ENCODE measurements at regions not wholly inside any gene's neighbourhood (a gene's known extent, or its start where the extent isn't known, plus 50 kb on each side); places are given as distances from the start of the nearest gene placed in this dataset.

DNA sequence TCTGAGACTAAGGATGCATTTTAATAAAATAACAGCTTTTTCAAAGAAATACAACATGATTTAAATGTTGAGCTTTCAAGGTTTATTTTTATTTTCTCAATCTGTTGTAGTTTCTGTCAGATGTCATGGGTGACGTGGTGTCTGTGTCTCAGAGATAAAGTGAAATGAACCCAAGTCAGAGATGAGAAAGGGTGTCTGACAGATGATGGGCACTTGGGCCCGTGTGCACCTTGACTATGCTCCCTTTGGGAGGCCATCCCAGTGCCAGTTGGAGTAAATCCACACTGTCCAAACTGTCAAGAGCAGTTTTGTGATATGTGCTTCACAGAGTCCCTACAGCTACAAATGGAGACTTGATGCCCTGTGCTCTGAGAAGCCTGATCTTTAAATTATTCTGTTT lies 536.9 kb upstream of the FAM174A start:
- no peak for DNase-seq (ENCODE audit: low spot score)
- TF ChIP-seq, protein P1, sequence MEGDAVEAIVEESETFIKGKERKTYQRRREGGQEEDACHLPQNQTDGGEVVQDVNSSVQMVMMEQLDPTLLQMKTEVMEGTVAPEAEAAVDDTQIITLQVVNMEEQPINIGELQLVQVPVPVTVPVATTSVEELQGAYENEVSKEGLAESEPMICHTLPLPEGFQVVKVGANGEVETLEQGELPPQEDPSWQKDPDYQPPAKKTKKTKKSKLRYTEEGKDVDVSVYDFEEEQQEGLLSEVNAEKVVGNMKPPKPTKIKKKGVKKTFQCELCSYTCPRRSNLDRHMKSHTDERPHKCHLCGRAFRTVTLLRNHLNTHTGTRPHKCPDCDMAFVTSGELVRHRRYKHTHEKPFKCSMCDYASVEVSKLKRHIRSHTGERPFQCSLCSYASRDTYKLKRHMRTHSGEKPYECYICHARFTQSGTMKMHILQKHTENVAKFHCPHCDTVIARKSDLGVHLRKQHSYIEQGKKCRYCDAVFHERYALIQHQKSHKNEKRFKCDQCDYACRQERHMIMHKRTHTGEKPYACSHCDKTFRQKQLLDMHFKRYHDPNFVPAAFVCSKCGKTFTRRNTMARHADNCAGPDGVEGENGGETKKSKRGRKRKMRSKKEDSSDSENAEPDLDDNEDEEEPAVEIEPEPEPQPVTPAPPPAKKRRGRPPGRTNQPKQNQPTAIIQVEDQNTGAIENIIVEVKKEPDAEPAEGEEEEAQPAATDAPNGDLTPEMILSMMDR (IDR thresholded peaks at IDR 0.05; ENCODE audit: borderline replicate concordance, control extremely low read depth, extremely low read depth, insufficient read depth, missing control alignments): no peak
- in situ Hi-C loops (cut with MboI; ENCODE audit: low sequenced_read_pairs, unreplicated experiment): no loop called here

DNA sequence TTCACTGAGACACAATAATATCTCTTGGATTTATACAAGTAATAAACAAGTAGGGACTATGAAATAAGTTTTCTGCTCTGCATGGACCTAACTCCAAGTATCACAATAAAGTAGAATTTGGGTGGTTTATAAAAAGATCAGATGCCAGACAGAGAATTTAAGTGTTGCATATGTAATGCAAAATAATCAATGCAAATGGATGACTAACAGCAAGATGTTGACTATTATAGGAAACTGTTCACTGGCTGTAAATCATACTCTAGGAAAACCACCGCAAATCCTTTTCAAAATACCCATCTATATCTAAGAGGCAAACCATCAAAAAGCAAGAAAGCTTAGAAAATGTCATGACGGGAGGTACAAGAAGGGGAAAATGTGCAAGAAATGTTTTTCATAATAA lies 539.8 kb upstream of the FAM174A start:
- no peak for DNase-seq (ENCODE audit: low spot score)
- TF ChIP-seq, protein P1 (IDR thresholded peaks at IDR 0.05; ENCODE audit: borderline replicate concordance, control extremely low read depth, extremely low read depth, insufficient read depth, missing control alignments): no peak
- in situ Hi-C loops (cut with MboI; ENCODE audit: low sequenced_read_pairs, unreplicated experiment): no loop called here

DNA sequence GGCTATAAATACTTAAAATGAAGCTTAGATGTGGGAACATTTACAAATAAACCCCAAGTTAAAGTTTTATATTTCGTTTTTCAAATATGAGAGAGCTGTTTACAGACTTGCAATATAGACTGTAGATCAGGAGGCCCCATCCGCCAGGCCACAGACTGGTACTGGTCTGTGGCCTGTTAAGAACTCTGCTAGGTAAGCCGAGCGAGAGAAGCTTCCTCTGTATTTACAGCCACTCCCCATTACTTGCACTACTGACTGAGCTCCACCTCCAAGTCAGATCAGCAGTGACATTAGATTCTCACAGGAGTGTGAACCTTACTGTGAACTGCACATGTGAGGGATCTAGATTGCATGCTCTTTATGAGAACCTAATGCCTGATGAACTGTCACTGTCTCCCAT lies 561.4 kb upstream of the FAM174A start:
- in situ Hi-C loops (cut with MboI; ENCODE audit: low sequenced_read_pairs, unreplicated experiment): no loop called here
- TF ChIP-seq, protein P1 (IDR thresholded peaks at IDR 0.05; ENCODE audit: borderline replicate concordance, control extremely low read depth, extremely low read depth, insufficient read depth, missing control alignments): no peak
- DNase-seq (ENCODE audit: low spot score): no peak

DNA sequence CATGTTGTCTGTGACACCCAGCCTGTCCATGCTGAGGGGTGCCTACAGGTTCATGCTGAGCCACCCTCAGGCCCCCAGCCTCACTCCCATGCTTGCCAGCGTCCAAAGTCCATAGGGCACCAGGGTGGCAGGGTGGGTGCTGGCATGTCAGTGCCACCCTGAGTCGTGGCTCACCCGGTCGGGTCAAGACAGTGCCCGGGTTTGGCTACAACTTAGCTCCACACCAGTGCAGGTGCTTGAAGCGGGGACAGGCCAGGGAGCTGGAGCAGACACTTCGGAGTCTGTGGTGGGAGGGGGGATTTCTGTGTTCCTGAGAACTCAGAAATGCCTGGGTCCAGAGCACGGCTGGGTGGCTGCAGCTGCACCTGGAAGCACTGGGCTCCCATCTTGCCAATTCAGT lies 579.2 kb upstream of the FAM174A start:
- DNase-seq (ENCODE audit: low spot score): no peak
- TF ChIP-seq, protein P1 (IDR thresholded peaks at IDR 0.05; ENCODE audit: borderline replicate concordance, control extremely low read depth, extremely low read depth, insufficient read depth, missing control alignments): no peak
- in situ Hi-C loops (cut with MboI; ENCODE audit: low sequenced_read_pairs, unreplicated experiment): no loop called here

DNA sequence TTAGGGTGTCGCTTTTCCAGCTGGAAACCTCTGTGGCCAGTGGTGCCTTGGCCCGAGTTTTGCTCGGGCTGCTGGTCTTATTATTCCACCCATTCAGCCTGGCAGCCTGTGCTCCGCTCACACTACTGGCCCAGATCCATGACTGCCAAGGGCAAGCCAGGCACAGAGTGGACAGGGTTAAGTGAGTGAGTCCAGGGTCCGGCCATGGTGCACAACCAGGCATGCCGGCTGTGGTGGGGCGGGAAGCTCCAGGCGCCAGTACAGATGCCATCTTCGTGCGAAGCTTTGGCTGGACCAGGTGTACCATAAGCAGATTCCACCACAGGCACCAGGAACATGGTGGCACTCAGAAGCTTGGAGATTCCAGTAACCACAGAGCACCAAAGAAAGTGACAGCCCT lies 580.2 kb upstream of the FAM174A start:
- TF ChIP-seq, protein P1 (IDR thresholded peaks at IDR 0.05; ENCODE audit: borderline replicate concordance, control extremely low read depth, extremely low read depth, insufficient read depth, missing control alignments): no peak
- DNase-seq (ENCODE audit: low spot score): no peak
- in situ Hi-C loops (cut with MboI; ENCODE audit: low sequenced_read_pairs, unreplicated experiment): no loop called here

DNA sequence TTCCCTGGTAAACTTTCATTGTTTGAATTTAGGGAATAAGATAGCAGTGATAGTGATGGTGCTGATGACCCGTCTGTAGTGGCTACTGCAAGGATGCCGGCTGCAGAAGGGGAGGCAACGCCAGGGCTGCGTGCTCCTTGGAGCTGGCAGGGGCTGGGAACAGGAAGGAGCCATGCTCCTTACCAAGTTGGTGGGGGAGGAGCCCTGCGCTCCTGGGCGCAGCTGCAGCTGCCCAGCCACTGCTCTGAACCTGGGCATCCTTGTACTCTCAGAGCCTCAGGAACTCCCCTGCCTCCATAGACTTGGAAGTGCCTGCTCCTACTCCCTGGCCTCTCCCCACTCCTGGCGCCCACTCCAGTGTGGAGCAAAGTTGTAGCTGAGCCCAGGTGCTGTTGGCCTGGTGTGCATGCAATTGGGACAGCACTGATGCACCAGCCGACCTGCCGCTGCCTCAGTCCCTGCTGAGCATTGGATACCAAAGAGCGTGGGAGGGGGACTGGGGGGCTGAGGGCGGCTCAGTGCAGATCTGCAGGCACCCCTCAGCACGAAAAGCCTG lies 585.1 kb upstream of the FAM174A start:
- TF ChIP-seq, protein P1 (IDR thresholded peaks at IDR 0.05; ENCODE audit: borderline replicate concordance, control extremely low read depth, extremely low read depth, insufficient read depth, missing control alignments): no peak
- in situ Hi-C loops (cut with MboI; ENCODE audit: low sequenced_read_pairs, unreplicated experiment): no loop called here

GRCh38 chr5:99949361-99949760 lies 585.8 kb upstream of the FAM174A start:
- no peak for DNase-seq (ENCODE audit: low spot score)
- in situ Hi-C loops (cut with MboI; ENCODE audit: low sequenced_read_pairs, unreplicated experiment): no loop called here
- TF ChIP-seq, protein P1 (IDR thresholded peaks at IDR 0.05; ENCODE audit: borderline replicate concordance, control extremely low read depth, extremely low read depth, insufficient read depth, missing control alignments): no peak

More for the DNA sequence above, 585.1 kb upstream of the FAM174A start:
- no peak for DNase-seq (ENCODE audit: low spot score)
